Renal pelvis (tissue), 1 donor: ENCODE measurements at regions not wholly inside any gene's neighbourhood (a gene's known extent, or its start where the extent isn't known, plus 50 kb on each side); places are given as distances from the start of the nearest gene placed in this dataset.

Experiments used
- DNase-seq: peaks from one replicate; pipeline ENCODE4 v3.0.0-alpha.2; 2013

DNA sequence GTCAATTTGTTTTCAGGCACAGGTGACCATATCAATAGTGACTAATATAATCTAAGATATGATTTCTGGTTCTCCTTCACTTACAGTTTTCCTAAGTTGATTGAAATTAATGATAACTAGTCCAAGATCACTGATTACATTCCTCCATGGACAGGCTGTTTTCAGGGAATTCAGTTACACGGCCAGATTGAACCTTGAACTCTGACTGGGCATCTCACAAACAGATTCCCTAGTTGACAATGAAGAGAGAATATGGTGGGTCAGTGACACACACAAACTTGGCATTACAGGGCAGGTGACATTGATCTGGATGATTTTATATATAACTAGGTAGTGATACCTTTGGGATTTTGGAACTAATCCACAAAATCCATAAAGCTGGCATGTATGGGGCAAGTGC lies 110.2 kb upstream of the EGR2 start:
- DNase-seq = no peak

DNA sequence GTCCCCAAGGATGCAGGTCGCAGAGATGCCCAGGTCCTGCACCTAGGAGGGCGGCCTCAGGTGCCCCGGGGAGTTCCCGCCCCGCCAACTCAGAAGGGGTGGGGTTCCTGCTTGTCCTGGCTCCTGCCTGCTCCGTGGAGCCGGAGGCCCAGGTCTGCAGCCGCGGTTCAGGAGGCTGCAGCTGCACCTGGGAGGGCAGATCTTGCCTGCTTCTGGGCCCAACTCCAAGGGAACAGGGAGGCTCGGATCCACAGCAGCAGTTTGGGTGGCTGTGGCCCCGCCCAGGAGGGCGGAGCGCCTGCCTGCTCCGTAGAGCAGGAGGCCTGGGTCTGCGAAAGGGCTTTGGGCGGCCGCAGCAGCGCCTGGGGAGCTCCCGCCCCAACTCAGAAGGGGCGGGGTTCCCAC lies 108.2 kb upstream of the EGR2 start:
- no peak for DNase-seq

DNA sequence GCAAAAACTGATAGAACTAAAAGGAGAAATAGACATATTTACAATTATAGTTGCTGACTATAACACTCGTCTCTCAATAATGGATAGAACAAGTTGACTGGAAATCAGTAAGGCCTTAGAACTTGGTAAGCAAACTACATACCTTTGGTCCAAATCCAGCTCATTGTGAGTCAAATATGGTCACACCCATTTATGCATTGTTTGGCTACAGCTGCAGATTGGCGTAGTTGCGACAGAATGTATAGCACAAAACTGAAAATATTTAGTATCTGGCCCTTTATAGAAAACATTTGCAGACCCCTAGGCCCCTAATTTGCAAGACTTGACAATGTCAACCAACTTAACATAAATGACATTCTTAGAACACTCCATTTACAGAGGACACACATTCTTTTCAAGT lies 103.6 kb upstream of the EGR2 start:
- no peak for DNase-seq

DNA sequence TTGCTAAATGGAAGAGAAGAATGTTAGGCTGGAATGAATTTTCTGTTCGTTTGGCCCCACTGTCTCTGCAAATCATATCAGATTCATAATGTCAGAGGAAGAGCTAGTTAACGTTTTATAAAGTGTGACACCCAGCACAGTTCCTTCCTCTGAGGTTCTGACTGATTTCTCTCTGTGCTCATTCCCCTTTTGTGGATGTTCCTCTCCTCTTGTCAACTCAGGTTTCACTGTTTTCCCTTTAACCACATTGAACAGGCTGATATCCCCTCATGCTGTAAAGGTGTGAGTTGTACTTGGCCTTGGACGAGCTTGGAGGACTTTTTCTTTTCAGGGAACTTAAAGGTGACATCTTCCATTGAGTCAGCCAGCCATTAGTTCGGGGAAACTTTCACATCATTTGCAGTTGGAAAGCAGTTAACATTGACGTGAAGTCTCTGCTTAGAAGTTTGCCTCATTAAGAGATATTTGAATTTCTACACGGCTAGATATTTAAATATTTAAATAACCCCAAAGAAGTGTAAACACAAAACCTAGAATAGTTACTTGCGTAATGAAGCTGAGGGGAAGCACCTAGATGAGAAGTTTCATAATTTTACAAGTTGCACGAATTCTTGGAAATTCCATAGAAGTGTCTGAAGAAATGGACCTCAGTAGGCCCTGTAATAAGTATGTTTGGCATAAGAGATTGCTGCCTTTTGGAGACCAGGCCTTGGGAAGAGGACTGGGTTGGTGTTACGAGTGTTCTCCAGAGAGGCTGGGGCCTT lies 101.5 kb upstream of the EGR2 start:
- DNase-seq = no peak

DNA sequence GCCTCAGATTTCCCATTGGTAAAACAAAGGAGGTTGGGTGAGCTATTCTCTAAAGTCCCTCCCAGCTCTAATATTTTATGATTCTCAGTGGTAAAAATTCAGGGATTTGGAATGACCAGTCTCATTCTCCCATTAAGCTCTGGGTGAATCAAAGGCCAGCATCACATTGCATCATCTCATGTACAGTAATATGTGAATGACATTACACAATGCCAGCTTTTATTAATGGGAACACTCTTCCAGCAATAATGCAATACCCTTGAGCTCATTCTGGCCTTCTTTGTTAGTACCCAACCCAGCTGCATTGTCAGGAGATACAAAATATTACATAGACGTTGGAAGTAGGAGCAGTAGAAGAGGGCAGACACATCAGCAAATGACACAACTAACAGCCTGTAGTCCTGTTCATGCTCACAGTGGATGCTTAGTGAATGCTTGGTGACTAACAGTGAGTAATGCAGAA lies 100.0 kb upstream of the EGR2 start:
- DNase-seq = no peak

DNA sequence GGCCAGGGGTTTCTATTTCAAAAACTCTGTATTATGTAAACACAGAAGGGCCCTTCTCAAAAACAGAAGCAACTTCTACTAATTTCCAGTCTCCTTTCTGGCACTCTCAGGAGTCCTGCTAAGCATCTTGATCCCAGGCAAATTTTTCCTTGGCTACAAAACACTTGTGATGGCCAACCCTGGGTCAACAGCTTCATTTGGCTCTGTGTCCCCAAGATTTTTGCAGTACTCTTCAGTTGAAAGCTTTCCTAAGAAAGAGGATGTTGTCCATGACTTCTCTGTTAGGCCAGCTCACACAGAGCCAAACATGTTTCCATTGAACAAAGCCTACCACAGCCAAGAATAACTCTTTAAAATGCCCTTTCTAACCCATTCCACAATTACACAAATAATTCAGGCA lies 99.0 kb upstream of the EGR2 start:
- no peak for DNase-seq

GRCh38 chr10:62912086-62912485 lies 95.9 kb upstream of the EGR2 start:
- no peak for DNase-seq

DNA sequence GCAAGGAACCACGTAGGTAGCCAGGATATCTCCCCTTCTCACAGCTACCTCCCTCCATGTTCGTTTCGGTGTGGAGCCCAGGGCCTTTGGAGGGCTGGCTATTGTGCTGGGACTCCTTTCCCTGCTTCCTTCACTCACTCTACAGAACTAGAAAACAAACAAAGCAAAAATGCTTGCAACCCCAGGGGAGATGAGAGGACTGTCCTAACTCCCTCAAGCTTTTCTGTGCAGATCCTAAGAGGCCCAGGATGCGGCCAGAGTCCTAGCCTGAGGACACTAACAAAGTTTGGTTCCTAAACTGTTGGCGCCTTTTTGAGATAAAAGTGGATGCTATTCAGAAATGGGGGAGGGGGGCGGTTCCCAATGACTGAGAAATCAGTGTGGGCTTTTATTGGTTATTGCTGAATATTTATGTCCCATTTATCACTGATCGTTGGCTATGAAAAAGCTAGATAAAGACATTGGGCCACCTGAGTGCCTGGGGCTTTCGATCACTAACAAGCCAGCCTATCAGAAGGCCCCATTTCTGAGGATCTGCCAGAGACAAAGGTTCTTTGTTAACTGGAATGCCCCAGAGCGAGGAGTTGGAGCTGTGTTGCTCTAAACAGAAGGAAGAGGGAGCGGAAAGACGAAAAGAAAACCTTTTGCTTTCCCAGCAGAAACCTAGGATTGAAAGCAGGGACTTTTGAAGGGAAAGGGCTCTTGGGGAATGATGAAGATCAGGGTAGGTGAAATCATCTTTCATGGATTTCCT lies 95.2 kb upstream of the EGR2 start:
- DNase-seq = no peak

- DNase-seq = no peak
Measured at GRCh38 chr10:62907470-62908212, 91.5 kb upstream of the EGR2 start.

GRCh38 chr10:62904281-62904875 lies 88.2 kb upstream of the EGR2 start:
- DNase-seq = no peak

- DNase-seq = no peak
Measured at GRCh38 chr10:62903828-62904227, 87.7 kb upstream of the EGR2 start.

GRCh38 chr10:62900829-62901571 lies 84.8 kb upstream of the EGR2 start:
- DNase-seq = no peak

DNA sequence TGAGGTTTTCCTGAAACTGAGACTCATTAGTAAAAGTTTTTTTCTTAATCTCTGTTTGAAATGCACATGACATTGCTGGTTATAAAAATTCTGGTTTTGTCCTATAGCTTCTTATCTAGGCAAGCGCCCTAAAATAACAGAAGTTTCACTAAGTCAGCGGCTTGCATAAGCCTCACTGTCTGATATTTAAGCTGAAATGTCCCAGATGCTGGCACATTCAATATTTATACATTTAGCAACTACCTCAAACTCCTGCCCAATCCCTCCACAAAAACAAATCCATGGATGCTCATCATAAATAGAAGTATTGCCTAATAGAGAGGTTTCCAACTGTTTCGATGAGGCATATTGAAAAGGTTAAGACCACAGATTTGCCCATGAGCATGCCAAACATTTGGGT lies 83.1 kb upstream of the EGR2 start:
- no peak for DNase-seq

DNA sequence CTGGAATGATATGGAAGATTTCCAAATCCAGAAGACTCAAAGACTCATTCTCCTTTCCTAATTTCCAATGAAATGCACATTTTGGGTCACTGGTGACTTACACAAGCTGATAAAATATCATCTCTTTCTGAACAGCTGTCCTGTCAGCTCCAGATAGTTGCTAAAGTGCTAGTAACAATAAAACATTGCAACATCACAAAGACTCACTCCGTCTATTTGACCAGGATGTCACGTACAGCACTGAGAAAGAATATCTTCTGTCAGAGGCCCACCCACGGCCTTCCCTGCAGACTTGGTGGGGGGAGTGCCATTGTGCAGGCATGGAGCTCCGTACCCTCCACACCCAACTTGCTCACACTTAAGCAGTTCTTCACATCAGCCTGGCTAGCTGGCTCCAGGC lies 78.9 kb upstream of the EGR2 start:
- DNase-seq = no peak

- no peak for DNase-seq
Measured at GRCh38 chr10:62894156-62894555, 78.0 kb upstream of the EGR2 start.

DNA sequence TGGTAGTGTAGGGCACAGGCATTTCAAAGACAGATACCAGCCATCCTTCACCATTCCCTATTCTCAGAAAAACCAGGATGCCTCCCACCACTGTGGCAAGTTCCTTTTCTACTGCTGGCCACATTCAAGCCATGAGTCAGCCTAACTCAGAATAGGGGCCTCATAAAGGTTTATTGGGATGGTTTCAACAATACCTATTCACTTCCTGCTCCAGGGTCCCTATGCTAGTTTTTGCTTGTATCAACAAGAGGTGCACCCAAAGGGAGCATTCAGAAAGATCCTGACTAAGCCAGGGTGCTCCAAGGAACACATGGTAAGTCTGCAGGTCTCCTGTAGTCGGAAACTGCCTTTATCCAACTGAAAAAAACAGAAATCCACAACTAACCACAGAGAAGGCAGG lies 76.9 kb upstream of the EGR2 start:
- DNase-seq = no peak

DNA sequence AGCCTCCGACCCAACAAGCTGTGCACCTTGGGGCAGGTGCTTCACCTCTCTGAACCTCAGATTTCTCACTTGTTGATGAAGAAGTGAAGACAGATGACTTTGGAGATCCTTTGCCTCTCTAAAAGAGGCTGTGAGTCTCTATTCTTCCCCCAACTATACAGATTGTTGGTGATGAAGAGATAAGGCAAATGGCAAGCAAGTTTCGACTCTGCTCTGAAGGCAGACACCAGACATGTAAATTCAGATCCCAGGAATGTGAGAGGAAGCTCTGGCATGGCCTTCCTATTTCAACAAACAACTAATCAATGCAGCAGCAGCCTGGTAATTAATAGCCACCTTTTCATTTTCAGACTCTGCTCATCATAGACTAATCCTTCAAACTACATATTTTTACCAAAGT lies 74.2 kb upstream of the EGR2 start:
- DNase-seq = no peak

DNA sequence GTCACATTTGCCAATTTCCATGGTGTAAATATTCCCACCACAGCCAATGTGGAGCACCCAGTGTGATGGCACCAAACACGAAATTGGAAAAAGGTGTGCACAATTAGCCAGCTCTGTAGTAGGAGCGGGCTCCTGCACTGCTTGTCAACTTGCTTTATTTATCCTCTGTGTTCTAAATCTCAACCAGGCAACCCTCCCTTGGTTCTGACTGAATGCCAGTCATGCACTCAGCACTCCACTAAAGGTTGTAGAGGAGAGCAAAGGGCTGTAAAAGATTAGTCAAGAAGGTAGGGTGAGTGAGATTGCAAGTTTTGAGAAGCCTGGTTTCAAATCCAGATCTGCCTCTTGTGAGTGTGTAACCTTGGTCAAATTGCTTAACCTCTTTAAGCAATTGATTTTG lies 71.5 kb upstream of the EGR2 start:
- no peak for DNase-seq

DNA sequence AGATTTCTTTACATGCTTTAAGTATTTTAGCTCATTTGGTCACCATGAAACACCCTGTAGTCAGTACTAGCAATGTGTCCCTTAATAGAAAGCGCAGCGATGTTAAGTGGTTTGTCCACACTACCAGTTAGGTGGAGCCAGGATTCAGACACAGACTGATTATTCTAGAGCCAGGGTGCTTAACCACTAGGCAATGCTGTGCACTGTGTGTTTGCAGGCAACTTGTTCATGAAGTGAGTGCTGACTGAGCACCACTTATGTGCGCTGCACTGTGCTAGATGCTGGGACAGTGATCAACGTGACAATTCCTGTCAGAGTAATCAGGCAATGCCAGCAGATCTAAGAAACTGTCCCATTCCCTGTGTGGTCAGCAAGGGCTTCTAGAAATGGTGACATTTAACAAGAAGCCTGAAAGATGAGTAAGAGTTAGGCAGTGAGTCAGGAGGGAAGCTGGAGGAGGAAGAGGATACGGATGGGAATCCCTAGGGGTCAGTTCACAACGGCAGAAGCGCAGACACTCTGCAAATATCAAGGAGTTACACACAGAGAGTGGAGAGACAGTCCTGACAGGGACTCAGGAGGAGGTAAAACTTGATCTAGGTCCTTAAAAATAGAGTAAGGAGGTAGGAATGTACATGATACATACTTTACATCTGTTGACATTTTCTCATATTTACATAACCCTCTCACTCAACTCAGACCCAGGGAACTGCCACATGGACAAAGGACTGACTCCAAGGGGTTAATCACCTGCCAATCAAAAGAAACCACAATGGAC lies 69.7 kb upstream of the EGR2 start:
- DNase-seq = no peak

DNA sequence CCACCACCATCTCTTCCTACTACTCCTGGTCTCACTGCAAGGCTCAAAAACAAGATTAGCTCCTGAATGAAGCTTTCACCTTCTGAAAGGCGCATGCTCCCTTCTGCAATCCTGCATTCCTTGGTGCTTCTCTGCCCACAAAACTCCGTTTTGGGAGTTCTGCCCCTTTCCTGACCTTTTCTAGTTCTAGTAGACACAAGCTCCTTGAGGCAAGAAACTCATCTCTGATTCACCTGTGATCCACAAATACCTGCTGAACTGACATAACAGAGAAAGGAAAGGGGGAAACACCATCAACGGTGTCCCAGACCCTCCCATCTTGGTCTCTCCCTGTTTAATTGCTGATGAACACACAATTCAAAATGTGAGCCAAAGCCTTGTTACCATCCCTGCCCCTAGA lies 64.0 kb upstream of the EGR2 start:
- no peak for DNase-seq

DNA sequence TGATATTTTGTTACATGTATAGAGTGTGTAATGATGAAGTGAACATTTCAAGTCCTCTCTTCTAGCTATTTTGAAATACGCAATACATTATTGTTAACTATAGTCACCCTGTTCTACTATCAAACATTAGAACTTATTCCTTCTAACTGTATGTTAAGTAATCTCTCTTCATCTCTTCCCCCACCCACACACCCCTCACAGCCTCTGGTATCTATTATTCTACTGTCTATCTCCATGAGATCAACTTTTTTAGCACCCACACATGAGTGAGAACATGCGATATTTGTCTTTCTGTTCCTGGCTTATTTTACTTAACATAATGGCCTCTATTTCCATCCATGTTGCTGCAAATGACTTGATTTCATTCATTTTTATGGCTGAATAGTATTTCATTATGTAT lies 57.7 kb upstream of the EGR2 start:
- DNase-seq = no peak
